ENCODE measurements at regions not wholly inside any gene's neighbourhood (a gene's known extent, or its start where the extent isn't known, plus 50 kb on each side); places are given as distances from the start of the nearest gene placed in this dataset.
"Not testable (repeated sequence)": the region's sequence is repeated elsewhere in the genome, so short reads cannot be mapped to it uniquely, and the experiment has no call there.

DNA sequence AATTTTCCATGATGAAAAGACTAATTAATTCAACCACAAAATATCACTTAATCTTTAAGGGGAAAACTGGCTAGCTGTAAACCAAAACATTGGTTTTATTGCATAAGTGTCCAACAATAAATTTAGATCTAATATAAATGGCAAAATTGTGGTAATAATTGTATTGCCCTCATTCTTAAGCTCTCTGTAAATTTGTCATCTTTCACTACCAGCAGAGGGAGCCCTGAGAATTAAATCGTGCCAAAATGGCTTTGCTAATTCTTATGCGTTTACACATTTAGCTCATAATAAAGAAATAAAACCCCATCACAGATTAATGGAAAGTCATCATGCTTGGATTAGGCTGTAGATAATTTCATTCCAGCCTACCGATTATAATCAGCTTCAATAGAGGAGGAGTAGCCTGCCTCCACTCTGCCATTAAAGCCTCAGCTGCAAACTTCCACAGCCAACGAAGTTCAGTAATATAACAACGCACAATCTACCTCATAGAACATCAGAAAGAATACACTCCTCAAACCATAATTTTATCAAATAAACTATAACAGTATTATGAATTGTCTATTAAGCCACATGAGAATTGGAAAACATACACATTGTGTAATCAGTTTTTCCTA lies 70.0 kb upstream of the ATP5MC3 start:
- peak; percentile 10 for DNase-seq (ENCODE audit: low spot score)

DNA sequence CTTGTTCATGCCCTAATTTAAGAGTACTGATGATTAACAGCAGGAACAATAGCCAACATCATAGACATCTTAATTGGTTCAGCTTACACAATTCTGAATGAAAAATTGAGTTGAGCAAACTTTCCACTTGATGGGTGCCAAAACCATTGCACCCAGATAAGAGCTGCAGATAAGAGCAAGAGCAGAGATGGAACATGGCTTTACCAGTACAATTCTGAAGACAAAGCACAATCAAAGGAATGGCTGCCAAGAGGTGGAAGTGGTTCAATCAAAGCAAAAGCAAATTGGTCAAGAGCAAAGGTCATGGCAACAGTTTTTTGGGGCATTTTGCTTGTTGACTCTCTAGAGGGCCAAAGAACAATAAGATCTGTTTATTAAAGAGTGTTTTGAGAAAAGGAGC lies 65.6 kb upstream of the ATP5MC3 start:
- no peak for DNase-seq (ENCODE audit: low spot score)

DNA sequence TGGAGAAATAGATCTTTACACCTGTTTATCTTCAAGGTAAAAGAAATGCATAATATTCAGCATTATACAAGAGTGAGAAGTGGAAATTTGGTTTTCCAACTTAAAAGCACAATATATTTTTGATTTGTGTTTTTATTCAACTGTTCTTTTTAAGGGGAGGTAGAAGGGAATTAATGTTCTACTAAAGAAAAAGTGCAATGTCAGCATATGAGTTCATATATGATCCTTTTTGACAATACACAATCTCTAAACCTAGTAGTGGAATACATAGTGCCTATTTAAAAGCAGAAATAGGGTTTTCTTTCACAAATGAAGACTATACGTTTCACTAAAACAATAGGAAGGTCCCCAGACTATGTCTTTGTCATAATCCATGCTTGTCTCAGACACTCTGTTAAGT lies 63.2 kb upstream of the ATP5MC3 start:
- DNase-seq (ENCODE audit: low spot score), result no peak

DNA sequence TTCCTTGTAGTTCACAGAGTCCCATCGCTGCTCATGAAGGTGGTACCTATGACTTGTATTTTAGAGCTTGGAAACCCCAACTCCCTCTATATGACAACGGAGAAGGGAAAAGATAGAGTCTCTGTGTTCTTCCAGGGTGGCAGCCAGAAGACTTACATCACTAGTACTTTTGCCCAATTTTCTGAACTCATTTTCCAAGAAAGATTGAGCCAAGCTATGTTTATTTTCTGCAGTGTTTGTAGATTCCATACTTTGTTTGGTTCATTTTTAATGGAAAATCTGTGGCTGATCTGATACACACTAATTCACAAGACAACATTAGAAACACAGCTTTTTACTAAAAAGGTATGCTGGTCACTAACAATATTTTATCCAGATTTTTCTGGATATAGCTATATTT lies 60.2 kb upstream of the ATP5MC3 start:
- DNase-seq (ENCODE audit: low spot score), result no peak

DNA sequence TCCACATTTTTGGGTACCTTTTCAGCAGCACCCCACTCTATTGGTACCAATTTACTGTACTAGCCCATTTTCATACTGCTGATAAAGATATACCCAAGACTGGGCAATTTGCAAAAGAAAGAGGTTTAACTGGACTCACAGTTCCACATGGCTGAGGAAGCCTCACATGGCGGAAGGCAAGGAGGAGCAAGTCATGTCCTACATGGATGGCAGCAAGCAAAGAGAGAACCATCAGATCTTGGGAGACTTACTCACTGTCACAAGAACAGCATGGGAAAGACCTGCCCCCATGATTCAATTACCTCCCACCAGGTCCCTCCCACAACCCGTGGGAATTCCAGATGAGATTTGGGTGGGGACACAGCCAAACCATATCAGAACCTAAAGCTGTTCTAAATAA lies 58.5 kb upstream of the ATP5MC3 start:
- DNase-seq (ENCODE audit: low spot score), result not testable (repeated sequence)

DNA sequence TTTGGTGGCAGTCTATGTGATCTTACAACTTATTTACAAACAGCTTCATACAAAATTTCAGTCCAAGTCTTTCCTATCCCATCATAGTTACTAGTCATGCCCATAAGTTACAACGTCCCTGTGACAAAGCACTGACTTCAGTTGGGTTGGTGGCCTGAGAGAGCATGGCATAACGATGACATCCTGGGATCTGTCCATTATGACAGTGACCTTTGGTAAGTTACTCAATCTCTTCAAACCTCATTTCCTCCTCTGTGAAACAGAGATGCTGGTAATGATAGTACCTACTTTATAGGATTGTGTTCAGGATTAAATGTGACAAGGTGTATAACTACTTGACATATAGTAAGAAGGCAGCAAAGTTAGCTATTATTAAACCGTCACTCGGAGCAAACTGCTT lies 55.4 kb upstream of the ATP5MC3 start:
- no peak for DNase-seq (ENCODE audit: low spot score)

DNA sequence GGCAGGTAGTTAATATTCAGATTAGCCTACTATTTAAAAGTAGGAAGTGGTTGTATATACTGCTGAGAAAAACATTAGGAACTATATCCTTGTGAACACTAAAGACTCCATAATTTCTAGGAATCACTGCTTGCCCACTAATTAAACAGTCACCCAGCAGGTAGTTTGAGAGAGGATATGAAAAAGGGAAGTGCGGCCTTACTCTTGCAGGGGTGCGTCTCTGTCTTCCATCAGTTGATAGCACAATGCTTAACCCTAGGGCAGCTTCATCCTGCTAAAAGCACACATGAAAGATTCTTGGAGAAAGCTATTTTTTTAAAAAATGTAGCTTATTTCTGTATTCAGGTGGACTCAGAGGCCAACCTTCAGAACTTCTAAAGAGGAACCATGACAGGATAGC lies 53.1 kb upstream of the ATP5MC3 start:
- DNase-seq (ENCODE audit: low spot score), result no peak

DNA sequence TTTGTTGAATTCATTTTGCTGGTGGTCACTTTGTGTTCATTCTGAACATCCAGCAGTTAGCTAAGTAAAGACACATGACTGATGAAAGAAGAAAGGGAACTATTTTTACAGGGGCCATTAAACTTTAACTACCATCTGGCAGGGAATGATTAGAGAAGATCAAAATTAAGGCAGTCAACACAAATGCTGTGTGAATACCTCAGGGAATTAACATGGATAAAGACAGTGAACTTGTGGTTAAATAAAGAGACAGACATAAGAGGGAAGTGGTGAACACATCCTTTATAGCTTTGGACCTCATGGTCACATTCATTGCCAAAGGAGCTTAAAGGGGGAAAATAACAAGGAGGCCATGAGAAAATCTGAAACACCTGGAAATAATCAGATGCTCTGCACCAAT lies 52.6 kb upstream of the ATP5MC3 start:
- no peak for DNase-seq (ENCODE audit: low spot score)

DNA sequence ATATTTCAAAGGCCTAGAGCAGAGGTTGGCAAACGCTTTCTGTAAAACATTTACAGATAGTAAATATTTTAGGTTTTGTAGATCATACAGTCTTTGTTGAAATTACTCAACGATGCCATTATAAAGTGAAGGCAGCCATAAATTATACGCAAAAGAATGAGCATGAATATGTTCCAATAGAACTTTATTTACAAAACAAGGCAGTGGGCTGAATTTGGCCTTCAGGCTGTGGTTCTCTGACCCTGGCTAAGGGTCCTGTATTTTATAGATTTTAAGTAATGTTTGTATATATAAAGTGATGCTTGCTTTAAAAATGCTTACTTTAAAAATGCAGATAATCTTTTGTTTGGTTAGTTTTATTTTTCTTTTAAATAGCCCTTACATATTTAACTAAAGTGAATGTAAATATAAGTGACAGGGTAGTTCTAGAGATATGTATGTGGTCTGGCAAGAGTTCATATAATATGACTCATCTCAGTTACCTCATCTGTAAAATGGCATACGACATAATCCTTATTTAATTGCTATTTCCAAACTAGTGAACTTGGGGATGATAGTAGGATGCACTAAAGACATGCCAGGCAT lies 51.7 kb upstream of the ATP5MC3 start:
- no peak for DNase-seq (ENCODE audit: low spot score)

Data from putamen (tissue), 1 donor.